H1 (cell line): ENCODE measurements at regions not wholly inside any gene's neighbourhood (a gene's known extent, or its start where the extent isn't known, plus 50 kb on each side); places are given as distances from the start of the nearest gene placed in this dataset.

Source experiments
- GABPA ChIP-seq: IDR thresholded peaks from 2 replicates; pipeline ENCODE4 v1.6.1; 2011; ENCODE audit warnings: mild to moderate bottlenecking, low read length, moderate library complexity, borderline replicate concordance; ENCODE audit not compliant: insufficient read depth
- NANOG ChIP-seq: IDR thresholded peaks from 2 replicates; pipeline ENCODE4 v1.6.1; 2011; ENCODE audit warnings: low read length, low read depth, mild to moderate bottlenecking, inconsistent platforms; ENCODE audit not compliant: insufficient read depth, poor library complexity, severe bottlenecking
- SAP30 ChIP-seq: fragments of 300-600 bp; sonication (generic); IDR thresholded peaks from 2 replicates; pipeline ENCODE4 v1.7.1; 2012; ENCODE audit warnings: low read length, moderate library complexity, mild to moderate bottlenecking, inconsistent platforms; ENCODE audit not compliant: insufficient read depth, insufficient replicate concordance
- SIN3A ChIP-seq, 2 experiments: IDR thresholded peaks in 1 of 2; conservative IDR thresholded peaks in 1 of 2; 2 replicates each; pipeline ENCODE4 v1.6.1; 2011 to 2012; ENCODE audit warnings: low read length in 2 of 2, improper control_type of control experiment in 1 of 2, low read depth in 1 of 2, mild to moderate bottlenecking in 1 of 2
- TAF7 ChIP-seq: optimal IDR thresholded peaks from 2 replicates; pipeline ENCODE3; 2011; ENCODE audit warnings: low read depth, mild to moderate bottlenecking, inconsistent platforms, low read length, moderate library complexity, borderline replicate concordance
- TBP ChIP-seq: IDR thresholded peaks from 2 replicates; pipeline ENCODE4 v1.6.1; 2011; ENCODE audit warnings: low read depth, low read length, improper control_type of control experiment
- TF ChIP-seq, protein P1 (sequence below): fragments of 300-600 bp; sonication (generic); IDR thresholded peaks from 2 replicates; pipeline ENCODE4 v1.7.1; 2012; ENCODE audit warnings: low read length, moderate library complexity, mild to moderate bottlenecking, inconsistent platforms; ENCODE audit not compliant: insufficient replicate concordance

DNA sequence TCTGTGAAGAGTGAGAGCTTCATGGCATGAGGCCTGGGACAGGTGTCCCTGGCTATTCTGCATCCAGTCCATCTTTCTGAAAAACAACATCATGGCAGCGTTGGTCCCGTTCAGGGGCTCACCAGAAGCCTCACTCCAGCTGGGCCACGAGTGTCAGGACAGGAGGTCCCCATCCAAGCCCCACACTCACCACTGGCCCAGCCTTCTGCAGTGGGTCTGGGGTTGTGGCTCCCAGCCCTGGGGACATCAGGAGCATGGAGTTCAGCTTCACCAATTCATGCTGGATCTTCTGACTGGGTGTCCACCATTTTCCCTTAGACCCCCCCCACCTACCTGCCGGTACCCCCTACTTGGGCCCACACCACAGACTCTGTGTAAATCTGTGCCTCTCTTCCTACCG is 400.3 kb downstream of the BRD1 start (continued):
- TF ChIP-seq, protein P1, sequence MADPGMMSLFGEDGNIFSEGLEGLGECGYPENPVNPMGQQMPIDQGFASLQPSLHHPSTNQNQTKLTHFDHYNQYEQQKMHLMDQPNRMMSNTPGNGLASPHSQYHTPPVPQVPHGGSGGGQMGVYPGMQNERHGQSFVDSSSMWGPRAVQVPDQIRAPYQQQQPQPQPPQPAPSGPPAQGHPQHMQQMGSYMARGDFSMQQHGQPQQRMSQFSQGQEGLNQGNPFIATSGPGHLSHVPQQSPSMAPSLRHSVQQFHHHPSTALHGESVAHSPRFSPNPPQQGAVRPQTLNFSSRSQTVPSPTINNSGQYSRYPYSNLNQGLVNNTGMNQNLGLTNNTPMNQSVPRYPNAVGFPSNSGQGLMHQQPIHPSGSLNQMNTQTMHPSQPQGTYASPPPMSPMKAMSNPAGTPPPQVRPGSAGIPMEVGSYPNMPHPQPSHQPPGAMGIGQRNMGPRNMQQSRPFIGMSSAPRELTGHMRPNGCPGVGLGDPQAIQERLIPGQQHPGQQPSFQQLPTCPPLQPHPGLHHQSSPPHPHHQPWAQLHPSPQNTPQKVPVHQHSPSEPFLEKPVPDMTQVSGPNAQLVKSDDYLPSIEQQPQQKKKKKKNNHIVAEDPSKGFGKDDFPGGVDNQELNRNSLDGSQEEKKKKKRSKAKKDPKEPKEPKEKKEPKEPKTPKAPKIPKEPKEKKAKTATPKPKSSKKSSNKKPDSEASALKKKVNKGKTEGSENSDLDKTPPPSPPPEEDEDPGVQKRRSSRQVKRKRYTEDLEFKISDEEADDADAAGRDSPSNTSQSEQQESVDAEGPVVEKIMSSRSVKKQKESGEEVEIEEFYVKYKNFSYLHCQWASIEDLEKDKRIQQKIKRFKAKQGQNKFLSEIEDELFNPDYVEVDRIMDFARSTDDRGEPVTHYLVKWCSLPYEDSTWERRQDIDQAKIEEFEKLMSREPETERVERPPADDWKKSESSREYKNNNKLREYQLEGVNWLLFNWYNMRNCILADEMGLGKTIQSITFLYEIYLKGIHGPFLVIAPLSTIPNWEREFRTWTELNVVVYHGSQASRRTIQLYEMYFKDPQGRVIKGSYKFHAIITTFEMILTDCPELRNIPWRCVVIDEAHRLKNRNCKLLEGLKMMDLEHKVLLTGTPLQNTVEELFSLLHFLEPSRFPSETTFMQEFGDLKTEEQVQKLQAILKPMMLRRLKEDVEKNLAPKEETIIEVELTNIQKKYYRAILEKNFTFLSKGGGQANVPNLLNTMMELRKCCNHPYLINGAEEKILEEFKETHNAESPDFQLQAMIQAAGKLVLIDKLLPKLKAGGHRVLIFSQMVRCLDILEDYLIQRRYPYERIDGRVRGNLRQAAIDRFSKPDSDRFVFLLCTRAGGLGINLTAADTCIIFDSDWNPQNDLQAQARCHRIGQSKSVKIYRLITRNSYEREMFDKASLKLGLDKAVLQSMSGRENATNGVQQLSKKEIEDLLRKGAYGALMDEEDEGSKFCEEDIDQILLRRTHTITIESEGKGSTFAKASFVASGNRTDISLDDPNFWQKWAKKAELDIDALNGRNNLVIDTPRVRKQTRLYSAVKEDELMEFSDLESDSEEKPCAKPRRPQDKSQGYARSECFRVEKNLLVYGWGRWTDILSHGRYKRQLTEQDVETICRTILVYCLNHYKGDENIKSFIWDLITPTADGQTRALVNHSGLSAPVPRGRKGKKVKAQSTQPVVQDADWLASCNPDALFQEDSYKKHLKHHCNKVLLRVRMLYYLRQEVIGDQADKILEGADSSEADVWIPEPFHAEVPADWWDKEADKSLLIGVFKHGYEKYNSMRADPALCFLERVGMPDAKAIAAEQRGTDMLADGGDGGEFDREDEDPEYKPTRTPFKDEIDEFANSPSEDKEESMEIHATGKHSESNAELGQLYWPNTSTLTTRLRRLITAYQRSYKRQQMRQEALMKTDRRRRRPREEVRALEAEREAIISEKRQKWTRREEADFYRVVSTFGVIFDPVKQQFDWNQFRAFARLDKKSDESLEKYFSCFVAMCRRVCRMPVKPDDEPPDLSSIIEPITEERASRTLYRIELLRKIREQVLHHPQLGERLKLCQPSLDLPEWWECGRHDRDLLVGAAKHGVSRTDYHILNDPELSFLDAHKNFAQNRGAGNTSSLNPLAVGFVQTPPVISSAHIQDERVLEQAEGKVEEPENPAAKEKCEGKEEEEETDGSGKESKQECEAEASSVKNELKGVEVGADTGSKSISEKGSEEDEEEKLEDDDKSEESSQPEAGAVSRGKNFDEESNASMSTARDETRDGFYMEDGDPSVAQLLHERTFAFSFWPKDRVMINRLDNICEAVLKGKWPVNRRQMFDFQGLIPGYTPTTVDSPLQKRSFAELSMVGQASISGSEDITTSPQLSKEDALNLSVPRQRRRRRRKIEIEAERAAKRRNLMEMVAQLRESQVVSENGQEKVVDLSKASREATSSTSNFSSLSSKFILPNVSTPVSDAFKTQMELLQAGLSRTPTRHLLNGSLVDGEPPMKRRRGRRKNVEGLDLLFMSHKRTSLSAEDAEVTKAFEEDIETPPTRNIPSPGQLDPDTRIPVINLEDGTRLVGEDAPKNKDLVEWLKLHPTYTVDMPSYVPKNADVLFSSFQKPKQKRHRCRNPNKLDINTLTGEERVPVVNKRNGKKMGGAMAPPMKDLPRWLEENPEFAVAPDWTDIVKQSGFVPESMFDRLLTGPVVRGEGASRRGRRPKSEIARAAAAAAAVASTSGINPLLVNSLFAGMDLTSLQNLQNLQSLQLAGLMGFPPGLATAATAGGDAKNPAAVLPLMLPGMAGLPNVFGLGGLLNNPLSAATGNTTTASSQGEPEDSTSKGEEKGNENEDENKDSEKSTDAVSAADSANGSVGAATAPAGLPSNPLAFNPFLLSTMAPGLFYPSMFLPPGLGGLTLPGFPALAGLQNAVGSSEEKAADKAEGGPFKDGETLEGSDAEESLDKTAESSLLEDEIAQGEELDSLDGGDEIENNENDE: no peak
- TF ChIP-seq GABPA: no peak
- TF ChIP-seq TAF7: no peak
- TF ChIP-seq TBP: no peak
- no peak for TF ChIP-seq SIN3A (conservative IDR thresholded peaks at IDR 0.05 in 1 of 2, IDR thresholded peaks at IDR 0.05 in 1 of 2; ENCODE audit: low read depth in 1 of 2, low read length in 2 of 2)
- TF ChIP-seq NANOG: no peak
- TF ChIP-seq SAP30: no peak
- TF ChIP-seq, all 59 proteins: peak for 0
